HG03103 (cell line): ENCODE measurements at regions not wholly inside any gene's neighbourhood (a gene's known extent, or its start where the extent isn't known, plus 50 kb on each side); places are given as distances from the start of the nearest gene placed in this dataset.
"Not testable (repeated sequence)": the region's sequence is repeated elsewhere in the genome, so short reads cannot be mapped to it uniquely, and the experiment has no call there.

Experiments used
- ATAC-seq: cut with Tn5 transposase; IDR thresholded peaks from one replicate; pipeline ENCODE4 v1.9.1; 2021; ENCODE audit warnings: low read depth; ENCODE audit not compliant: unreplicated experiment

DNA sequence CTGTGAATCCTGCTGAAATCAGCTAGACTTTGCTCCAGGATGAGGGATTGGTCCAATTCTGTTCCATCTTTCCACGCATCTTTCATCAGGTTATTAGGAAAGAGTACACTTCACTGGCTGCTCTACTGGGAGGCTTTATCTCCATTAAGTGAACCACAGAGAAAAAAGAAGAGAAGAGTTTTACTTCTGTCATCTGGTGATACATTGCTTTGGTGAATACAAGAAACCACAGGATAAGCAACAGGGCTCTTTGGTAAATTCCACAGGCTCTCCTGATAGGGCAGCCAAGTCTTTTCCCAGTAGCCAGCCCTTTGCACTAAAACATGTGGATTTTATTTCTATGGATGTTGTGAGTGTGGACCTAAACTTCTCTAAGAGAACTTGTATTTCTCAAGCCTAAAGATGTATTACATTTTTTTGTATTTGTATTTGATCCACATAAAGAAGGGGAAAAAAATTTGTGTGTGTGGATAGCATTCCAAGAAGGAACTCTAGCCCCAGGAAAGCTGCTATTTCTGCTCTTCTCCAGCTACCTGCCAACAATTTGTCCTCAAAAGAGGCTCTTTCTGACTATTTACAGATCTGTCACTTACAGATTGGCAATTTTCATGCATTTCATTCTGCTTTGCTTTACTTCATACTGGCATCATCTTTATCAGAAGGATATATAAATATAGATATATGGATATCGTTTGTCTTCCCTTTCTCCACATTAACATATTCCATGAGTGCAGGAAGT lies 1117.6 kb upstream of the TMEM132C start:
- ATAC-seq, result no peak

DNA sequence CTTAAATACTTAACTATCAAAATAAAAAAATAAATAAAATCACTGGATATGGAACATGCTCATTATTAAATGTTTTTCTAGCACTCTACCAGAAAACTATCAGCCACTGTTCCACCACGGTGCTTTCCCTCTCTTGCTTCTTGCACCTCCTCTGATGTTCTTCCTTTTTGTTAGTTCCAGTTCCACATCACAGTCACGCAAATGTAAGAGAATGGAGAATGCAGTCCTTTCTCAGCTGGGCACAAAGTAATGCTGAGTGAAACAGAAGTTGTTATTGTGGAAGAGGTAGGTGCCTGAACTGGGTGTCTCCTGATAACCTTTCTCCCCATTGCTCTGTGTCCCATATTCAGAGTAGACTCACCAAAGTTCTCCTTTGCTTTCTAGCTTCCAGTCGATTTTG lies 1116.9 kb upstream of the TMEM132C start:
- peak; percentile 85 for ATAC-seq

DNA sequence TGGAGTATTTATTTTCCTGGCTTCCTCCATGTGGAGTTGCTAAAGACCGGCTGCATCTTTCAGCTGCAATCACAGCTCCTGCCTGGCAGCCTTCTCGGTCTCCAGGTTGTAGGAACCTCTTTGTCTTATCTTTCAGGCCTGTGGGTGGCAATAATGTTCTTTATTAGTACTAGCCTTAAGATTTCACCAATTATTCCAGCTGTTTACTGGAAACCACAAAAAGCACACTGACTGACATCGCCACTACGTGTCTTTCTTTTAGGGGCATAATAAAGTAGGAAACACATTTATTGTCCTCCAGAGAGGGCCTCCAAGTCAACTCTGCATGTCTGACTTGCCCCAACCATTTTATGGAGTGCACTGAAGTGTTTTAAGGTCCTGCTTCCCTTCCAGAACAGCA lies 1116.5 kb upstream of the TMEM132C start:
- ATAC-seq, result peak; percentile 6

DNA sequence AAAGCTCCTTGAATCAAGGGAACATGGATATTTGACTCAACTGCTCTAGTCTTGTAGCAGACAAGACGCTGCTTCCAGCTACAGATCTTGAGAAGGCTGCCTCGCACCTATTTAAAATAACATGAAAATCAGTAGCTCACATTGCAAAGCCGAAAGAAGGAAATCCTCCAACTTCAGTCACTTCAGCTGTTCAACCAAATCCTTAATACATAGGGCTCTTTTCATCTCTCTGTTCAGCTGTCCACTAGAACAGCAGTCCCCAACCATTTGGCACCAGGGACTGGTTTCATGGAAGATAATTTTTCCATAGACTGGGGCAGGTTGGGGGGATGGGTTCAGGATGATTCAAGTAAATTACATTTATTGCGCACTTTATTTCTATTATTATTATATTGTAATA lies 1116.0 kb upstream of the TMEM132C start:
- no peak for ATAC-seq

DNA sequence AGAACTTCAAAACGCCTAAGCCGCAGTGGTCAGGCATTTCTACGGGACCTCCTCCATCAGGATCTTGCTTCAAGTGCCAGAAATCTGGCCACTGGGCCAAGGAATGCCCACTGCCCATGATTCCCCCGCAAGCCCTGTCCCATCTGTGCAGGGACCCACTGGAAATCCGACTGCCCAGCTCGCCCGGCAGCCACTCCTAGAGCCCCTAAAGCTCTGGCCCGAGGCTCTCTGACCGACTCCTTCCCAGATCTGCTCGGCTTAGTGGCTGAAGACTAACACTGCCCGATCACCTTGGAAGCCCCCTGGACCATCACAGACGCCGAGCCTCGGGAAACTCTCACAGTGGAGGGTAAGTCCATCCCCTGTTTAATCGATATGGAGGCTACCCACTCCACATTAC lies 1113.0 kb upstream of the TMEM132C start:
- no peak for ATAC-seq

DNA sequence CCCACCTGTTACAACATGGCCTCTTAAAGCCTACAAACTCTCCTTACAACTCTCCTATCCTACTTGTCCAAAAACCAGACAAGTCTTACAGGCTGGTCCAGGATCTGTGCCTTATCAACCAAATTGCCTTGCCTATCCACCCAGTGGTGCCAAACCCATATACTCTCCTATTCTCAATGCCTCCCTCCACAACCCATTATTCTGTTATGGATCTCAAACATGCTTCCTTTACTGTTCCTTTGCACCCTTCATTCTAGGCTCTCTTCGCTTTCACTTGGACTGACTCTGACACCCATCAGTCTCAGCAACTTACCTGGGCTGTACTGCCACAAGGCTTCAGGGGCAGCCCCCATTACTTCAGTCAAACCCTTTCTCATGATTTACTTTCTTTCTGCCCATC lies 1112.1 kb upstream of the TMEM132C start:
- ATAC-seq, result not testable (repeated sequence)

DNA sequence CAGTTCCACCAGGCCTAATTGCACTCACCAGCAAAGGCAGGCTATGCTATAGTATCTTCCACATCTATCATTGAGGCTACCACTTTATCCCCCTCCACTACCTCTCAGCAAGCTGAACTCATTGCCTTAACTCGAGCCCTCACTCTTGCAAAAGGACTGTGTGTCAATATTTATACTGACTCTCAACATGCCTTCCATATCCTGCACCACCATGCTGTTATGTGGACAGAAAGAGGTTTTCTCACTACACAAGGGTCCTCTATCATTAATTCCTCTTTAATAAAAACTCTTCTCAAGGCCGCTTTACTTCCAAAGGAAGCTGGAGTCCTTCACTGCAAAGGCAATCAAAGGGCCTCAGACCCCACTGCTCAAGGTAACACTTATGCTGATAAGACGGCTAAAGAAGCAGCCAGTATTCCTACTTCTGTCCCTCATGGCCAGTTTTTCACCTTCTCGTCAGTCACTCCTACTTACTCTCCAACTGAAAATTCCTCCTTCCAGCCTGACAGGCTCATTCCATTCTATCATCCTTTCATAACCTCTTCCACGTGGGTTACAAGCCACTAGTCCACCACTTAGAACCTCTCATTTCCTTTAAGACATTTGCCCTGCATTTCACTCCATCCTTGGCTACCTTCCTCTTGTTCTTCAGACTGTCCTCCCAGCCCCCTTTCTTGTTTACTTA lies 1110.9 kb upstream of the TMEM132C start:
- not testable (repeated sequence) for ATAC-seq

DNA sequence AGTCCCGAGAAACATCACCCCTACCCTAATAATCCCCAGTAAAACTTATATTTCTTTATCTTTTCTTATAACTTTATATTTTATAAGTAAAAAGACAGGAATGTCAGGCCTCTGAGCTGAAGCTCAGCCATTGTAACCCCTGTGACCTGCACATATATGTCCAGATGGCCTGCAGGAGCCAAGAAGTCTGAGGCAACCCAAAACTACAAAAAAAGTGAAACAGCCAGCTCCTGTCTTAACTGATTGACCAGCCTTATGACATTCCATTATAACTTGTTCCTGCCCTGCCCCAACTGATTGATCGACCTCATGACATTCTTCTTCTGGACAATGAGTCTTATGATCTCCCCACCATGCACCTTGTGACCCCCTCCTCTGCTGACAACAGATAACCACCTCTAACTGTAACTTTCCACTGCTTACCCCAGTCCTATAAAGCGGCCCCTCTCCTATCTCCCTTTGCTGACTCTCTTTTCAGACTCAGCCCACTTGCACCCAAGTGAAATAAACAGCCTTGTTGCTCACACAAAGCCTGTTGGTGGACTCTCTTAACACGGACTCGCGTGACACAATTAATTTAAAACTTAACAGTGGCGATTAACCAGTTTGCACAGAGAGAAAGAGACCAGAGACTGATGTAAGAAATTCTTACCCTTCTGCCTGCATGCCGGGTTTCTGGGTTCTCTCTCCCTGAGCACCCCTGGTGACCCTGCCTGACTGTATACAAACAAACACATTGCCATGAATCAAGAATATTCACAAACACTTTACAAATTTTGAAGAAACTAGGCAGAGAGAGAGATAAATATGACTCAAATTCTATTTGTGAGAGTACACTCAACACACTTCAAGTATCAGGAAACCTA lies 1109.2 kb upstream of the TMEM132C start:
- not testable (repeated sequence) for ATAC-seq

DNA sequence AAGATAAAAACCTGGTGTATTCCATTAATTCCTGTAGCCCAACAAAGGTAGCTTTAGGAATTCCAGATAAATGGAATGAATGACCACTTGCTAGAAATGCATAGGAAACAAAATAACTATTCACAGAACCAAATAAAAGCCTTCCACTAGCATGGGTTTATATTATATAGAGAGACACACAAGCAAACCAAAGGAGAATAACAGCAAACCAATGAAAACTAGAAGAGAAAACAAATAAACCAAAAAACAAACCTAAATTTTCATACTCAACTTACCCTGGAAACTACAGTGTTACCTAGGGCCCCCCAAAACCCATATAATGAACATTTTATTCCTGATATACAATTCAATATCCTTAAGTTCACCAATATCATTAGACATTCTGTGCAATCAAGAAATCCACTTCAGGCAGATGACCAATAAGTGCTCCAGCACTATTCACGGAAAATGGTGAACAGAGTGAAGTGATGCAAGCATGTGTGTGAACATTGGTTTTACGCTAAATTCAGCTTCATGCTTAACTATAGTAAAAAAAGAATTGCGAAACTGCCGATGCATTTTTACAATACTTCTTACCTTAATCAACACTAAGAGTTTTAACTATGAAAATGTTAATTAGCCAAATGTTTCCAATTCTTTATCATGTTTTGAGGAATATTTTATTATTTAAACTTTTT lies 1108.4 kb upstream of the TMEM132C start:
- ATAC-seq, result no peak

DNA sequence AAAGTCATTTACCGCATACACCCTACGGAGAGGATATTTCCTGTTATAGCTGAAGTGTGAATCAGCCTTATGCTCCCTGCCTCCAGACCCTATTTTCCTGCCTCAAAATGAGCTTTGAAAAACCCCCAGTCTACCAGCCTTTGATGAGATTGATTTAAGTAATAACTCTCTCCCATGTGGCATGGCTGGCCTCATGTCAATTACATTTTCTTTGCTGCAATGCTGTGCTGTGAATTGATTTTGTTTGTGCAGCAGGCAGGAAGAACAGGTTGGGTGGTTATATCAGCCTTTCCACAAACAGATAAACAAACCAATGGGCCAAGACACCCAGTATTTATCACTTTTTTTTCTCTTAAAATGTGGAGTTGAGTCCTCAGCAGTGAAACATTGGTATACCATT lies 1105.5 kb upstream of the TMEM132C start:
- no peak for ATAC-seq

DNA sequence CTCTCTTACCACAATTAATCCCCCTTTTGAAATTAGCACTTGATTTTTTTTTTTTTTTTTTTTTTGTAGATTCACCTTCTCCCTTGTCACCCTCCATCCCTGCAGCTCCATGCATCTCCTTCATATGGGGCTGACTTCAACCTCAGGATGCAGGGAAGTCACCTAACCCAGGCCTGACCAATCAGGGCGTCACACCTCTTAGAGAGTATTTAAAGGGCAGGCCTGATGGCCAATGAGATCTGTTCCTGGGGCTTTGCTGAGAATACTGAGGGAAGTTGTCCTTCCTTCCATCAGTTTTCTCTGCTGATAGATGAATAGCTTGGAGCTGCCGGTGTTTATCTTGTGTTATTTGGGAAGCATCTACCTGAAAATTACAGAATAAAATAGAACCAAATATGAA lies 1104.7 kb upstream of the TMEM132C start:
- no peak for ATAC-seq

DNA sequence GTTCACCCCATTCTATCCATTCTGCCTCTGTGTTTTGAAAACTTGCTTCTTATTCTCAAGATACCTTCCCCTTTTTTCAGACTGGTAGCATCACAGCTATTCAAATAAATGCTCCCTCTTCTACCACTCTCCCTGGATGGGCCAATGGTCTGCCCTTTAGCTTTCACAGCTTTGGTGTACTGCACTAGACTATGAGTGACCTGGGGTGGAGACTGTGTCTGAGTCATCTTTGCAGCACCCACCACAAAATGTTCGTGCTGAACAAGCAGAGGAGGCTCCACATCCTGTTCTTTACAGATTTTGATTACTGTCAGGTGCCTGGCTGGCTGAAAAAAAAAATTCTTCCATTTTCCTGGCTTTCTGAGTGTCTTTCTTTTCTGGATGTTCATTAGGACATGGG lies 1104.1 kb upstream of the TMEM132C start:
- ATAC-seq, result peak; percentile 71

DNA sequence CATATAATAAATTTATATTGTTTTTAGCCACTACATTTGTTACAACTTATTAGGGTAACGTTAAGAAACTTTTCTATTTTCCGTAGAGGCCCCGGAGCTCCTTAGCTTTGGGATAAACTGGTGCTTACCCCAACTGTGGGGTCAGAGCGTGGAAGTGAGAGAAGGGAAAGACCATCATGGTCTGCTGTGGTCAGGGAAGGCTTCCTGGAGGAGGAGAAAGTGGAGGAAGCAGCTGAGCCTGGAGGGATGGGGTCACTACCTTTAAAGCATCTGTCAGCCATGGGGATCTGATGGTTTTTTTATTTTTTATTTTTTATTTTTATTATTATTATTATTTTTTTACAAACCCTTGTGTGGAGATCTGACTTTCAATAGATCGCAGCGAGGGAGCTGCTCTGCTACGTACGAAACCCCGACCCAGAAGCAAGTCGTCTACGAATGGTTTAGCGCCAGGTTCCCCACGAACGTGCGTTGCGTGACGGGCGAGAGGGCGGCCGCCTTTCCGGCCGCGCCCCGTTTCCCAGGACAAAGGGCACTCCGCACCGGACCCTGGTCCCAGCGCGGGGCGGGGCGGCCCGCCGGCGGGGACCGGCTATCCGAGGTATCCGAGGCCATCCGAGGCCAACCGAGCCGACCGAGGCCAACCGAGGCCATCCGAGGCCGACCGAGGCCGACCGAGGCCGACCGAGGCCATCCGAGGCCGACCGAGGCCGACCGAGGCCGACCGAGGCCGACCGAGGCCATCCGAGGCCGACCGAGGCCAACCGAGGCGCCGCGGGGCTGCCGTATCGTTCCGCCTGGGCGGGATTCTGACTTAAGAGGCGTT lies 1101.2 kb upstream of the TMEM132C start:
- peak; percentile 57 for ATAC-seq

DNA sequence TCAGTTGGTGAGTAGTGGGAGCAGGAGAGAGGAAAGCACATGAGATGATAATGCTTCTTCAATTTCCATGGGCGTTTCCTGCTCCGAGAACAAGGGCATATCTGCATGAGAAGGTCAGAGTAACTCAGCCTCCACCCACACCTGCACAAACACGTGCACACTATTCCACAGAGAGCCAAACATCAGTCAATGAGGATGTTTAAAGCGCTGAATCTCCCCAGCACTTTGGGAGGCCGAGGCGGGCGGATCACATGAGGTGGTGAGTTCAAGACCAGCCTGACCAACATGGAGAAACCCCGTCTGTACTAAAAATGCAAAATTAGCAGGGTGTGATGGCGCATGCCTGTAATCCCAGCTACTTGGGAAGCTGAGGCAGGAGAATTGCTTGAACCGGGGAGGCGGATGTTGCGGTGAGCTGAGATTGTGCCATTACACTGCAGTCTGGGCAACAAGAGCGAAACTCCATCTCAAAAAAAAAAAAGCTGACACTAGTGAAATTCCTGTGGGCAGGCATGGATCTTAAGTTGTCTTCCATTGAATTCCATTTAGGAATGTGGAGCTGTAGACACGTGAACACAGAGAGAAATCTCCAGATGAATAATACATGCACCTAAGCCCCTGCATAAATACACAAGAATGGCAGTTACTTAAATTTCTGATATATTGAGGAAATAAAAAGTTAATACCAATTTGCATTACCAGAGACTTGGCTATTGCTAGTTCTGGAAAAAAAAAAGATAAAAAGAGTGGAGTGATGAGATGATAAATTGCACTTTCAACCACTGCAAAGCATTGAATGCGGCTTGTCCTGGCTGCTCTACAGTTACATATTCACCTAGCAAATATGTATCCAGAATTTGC lies 1097.4 kb upstream of the TMEM132C start:
- ATAC-seq, result no peak

DNA sequence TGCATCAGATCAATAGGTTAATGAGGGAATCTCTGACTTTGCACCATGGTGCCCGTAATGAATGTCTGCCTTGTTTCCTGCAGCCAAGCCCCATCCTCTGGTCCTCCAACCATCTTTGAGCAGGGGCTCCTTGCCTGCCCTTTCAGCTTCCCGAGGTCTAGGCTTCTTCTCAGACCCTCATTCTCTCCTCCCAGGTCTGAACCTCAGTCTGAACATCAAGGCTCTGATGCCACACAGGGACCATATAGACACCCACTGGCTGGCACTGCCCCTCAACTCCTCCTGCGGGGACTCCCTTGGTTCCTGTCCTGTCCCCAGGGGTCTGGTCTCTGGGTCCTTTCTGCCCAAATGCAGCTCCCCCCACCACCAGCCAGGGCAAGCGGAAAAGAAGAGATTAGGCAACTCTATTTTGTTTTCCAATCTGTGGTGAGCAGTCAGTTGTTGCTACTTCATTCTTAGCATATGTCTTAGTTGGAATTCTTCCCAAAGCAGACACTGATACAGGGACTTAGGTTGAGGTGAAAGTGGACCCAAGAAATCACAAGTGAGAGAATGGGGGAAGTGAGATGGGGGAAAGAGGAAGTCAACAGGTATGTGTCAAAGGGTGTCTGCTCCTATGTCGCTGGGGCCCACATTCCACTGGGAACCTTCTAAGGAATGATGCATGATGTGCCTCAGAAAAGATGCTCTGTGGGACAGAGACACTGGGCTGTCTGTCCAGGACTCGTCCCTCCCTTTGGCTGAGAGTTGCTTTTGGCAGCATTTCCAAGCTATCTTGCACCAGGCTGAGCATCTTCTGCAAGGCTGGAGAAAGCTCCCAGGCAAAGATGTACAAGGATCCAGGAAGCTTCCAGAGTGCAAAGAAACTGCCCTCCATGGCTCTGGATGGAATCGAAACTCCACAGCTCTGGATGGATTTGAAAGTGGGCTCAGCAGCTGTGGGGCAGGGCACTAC lies 1096.5 kb upstream of the TMEM132C start:
- ATAC-seq, result no peak

DNA sequence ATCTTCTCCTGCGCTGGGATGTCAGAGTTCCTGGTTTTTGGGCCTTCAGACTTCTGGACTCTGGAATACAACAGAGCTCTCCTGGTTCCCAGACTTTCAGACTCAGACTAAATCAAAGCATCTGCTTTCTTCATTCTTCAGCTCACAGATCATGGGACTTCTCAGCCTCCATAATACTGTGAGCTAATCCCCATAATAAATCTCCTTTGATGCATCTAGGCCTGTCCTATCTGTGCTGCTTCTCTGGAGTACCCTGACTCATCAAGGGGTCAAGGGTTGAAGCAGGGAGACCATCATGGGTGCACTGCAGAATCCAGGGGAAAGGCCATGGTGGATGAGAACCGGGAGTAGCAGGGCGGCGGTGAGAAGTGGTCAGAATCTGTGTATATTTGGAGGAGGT lies 1094.1 kb upstream of the TMEM132C start:
- no peak for ATAC-seq

DNA sequence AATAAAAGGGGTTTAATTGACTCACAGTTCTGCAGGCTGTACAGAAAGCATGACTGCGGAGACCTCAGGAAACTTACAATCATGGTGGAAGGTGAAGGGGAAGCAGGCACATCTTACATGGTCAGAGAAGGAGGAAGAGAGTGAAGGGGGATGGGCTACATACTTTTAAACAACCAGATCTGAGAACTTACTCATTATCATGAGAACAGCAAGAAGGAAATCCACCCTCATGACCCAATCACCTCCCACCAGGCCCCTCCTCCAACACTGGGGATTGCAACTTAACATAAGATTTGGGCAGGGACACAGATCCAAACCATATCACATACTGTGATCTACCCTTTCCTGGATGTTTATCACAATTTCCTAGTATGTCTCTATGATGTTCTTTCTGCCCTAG lies 1093.0 kb upstream of the TMEM132C start:
- ATAC-seq, result not testable (repeated sequence)

DNA sequence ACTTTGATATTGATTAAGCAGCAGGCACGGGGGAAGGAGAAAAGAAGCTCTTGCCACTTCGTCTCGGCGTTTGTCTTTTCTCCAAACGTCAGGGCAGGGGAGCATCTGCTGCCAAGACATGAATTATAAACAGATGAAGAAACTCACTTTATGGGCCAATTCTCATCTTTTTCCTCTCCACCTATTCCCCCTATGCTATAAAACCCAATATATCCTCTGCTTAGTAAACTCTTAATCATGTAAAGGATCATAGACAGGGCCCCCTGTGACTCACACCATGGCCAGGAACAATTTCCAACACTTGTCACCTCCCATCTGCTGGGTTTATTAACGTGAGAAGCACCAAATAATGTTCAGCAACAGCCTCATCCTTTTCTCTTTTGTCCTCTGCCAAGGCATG lies 1092.1 kb upstream of the TMEM132C start:
- ATAC-seq, result no peak
